GM18511 (cell line): ENCODE measurements at regions not wholly inside any gene's neighbourhood (a gene's known extent, or its start where the extent isn't known, plus 50 kb on each side); places are given as distances from the start of the nearest gene placed in this dataset.
"Not testable (repeated sequence)": the region's sequence is repeated elsewhere in the genome, so short reads cannot be mapped to it uniquely, and the experiment has no call there.

ENCODE experiments used
- ATAC-seq: cut with Tn5 transposase; IDR thresholded peaks from one replicate; pipeline ENCODE4 v1.9.1; 2021; ENCODE audit warnings: mild to moderate bottlenecking, moderate library complexity; ENCODE audit not compliant: unreplicated experiment

DNA sequence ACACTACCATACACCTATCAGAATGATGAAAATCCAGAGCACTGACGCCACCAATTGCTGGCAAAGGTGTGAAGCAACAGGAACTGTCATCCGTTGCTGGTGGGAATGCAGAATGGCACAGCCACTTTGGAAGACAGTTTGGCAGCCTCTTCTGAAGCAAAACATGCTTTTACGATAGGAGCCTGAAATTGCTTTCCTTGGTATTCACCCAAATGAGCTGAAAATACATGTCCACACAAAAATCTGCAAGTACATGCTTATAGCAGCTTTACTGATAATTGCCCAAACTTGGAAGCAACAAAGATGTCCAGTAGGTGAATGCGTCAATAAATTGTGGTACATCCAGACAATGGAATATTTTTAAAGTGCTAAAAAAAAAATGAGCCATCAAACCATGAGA is 322.8 kb upstream of the FAT1 start:
- no peak for ATAC-seq

DNA sequence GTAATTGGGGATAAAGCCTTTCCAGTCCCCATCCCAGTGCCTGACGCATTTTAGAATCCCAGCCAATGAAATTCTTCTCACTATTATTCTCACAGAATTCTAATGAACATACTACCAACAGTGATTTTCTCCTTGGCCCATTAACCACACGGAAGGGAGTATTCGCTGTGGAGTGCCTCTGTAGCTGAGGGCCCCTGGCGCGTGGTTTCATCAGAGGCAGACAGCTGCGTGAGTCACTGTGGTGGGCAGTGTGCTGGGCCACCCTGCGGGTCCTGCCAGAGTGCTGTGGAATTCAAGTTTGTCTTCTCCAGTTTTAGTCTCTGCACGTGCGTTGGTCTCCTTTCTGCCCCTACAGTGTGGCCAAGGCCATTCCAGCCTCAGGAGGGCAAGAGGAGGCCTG is 335.4 kb upstream of the FAT1 start:
- no peak for ATAC-seq

DNA sequence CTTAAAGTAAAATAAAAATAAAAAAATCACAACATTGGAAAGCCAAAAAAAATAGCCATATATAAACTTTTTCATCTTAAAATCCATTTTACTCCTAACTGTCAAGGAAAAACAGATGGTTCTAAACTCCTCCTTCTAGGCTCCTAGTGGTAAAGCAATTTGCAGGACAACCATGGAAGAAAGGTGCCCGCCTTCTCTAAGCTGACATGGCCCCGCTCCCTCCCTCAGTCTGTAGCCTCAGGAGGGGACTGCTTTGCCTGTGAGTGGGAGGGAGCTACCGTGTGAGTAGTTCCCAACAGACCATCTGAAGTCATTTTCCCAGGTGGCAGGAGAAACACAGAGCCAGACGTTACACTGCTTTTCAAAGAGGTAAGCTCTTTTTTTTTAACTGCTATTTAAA is 336.2 kb upstream of the FAT1 start:
- ATAC-seq = no peak

DNA sequence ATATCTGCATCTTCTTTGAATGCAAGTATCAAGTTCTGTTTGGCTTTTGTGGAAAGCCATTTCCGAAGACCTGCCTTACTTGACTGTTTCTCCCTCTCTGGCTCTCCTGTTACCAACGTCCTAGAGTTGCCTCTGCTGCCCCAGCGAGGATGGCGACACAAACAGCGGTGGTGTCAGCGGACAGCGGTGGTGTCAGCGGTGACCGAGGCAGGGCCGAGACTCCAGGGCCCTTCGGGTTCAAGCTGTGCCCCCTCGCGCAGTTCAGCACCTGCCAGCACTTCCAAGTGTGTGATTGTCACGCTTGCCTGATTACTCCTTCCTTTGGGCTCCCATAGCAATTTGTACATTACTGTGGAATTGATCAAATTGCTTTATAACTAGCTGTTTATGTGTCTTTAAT is 336.9 kb upstream of the FAT1 start:
- ATAC-seq = no peak

DNA sequence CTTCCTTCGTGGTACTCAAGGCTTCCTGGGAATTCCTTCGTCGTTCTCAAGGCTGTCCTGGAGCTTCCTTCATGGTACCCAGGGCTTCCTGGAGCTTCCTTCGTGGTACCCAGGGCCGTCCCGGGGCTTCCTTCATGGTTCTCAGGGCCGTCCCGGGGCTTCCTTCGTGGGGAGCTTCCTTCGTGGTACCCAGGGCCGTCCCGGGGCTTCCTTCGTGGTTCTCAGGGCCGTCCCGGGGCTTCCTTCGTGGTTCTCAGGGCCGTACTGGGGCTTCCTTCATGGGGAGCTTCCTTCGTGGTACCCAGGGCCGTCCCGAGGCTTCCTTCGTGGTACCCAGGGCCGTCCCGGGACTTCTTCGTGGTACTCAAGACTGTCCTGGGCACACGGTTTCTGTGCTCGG is 339.6 kb upstream of the FAT1 start:
- ATAC-seq = no peak

DNA sequence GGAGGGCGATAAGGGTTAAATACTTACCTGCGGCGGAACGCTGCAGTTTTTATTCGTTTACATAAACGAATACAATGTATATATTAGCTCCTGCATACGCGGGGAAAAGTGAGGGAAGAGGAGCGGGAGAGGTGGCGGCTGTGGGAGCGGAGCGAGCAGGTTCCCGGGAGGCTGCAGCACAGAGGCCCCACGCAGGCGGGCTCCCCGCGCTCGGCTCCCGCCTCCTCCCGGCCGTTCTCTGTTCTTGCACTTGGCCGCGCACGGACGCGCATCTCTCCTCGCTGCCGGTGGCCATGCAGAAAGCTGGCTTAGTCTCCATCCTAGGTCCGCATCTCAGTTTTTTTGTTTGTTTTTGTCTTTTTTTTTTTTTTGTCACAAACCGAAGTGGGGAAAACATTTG is 340.4 kb upstream of the FAT1 start:
- ATAC-seq = no peak

DNA sequence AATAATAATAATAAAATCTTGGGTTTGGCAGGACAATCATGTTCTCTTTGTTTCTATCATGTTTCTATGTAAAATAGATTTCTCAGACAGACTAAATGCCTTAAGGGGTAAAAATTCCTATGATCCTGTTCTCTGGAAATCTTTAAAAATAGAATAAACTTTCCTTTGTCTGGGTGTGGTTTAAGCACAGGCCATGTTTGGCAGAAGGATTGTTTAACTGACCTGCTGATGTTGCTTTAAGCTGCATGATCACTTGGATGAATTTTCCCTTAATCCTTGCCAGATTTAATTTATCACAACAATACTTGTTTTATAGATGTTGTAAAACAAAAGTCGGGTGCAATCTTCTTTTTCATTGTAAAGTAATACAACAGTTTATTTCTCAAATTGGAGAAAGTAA is 341.7 kb upstream of the FAT1 start:
- ATAC-seq = no peak

DNA sequence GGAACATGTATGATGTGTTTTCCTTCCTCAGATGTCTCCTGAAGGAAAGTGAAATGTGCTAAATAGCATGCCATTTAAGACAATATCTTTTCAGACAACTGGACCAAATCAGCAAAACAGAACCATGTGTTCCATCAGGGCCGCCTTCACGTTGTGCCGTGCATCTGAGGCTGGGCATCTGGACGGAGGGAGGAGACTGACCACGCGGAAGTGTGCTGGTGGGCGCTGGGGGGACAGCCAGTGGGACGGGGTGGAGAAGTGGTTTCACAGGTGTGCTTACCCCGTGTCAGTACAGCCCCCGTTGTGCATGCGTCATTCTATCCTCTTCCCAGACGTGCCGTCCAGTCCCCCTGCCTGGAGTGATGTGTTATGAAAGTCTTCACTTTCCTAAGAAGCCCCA is 342.1 kb upstream of the FAT1 start:
- no peak for ATAC-seq

DNA sequence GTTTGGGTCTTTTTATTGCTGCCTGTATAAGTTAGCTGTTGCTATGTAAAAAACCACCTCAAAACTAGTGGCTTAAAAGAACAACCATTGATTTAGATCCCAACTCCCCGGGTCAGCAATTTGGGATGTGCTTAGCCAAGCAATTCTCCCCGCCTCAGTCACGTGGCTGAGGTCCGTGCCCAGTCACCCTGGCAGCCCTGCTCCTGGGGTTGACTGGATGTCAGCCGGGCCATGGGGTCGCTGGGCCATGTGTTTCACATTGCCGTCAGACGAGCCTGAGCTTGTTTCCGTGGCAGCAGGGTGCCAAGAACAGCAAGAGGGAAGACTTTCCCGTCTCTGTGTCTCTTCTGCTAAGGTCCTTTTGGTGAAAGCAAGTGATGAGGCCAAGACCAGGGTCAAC is 345.7 kb upstream of the FAT1 start:
- no peak for ATAC-seq

DNA sequence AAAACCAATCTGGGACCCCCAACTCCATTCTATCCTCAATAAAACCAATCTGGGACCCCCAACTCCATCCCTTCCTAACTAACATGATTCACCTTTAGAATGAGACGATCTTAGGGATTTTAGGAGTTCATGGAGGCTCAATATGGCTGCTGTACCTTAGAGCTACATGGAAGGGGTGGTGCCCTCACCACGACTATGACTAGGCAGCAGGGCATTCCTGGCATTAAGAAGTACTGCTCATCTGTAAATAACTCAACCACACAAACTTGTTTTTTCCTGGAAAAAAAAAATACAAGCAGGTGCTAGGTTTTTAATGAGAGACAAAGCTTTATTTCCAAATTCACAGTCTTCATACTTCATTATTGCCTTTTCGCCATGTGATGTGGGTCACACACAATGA is 346.5 kb upstream of the FAT1 start:
- no peak for ATAC-seq

DNA sequence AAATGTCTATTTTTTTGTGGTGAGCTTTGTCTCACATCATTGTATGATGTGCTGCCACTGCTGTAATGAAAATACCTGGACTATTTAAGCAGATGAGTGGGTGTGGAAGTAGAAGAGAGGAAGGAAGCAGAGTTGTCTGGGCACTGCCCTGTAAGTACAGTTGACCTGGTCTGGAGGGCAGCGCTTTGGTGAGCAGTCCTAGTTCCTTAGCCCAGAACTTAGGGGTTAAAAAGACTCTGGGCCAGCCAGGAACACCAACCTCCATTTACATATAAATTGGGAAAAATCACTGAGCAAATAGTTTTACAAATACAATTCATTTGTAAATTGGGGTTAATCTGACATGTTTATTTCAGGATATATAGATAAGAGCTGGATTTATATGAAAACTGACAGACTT is 347.1 kb upstream of the FAT1 start:
- ATAC-seq = no peak

DNA sequence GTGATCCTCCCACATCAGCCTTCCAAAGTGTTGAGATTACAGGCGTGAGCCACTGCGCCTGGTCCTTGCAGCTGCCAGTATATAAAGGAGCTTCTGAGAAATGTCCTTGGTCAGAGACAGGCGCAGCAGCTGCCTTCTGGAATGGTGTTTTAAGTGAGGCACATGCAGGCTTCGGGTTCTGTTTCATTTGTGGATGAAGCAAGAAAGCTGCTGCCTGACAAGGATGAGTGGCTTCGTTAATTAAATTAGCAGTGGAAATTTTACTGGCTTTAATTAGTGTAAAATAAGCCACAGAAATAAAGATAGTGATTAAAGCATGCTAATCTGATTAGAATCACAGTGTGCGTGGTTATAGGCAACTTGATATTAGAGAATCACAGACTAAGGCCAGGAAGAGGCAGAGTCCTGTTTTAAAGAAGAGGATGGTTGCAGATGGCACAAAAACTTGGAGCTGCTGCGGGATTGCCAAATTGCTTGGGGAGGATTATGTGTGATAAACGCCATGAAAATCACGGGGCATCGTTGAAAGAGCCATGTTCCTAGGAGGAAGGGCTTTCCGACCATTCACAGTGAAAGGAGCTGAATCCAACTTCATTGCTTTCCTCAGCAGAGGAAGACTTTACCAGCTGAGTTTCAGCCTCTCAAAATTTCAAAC is 348.4 kb upstream of the FAT1 start:
- no peak for ATAC-seq

DNA sequence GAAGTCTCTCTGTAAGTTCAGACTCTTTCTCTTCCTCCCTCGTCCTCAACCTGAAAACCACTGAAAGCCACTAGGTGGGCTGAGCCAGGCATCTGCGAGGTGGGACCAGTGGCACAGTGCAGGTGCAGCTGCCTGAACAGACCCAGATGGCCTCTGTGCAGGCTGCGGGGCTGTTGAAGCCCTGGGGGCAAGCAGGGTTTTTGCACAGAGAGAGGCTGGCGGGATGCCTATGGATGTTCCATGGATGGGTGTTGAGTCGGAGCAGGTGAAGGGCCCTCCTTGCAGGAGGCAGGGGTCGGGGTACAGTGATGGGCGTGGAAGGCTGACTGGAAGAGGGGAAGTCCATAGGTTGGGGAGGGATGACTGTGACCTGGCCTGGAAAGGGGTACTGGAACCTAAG is 350.2 kb upstream of the FAT1 start:
- no peak for ATAC-seq

DNA sequence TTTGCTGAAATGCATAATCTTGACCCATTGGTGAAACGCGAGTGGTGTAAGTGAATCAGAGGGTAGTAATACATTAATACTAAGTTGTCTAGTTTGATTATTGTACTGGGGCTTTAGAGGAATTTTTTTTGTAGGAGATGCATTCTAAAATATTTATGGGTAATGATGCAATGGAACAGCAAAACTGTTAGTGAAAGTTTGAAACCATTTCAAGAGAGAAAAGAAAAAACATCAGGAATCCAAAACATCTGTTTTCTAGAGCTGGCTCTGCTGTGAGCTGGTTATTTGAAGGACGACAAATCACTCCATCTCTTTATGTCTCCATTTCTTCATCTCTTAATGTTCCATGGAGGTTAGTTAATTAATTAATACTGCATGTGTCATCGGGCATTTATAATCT is 351.9 kb upstream of the FAT1 start:
- ATAC-seq = no peak

DNA sequence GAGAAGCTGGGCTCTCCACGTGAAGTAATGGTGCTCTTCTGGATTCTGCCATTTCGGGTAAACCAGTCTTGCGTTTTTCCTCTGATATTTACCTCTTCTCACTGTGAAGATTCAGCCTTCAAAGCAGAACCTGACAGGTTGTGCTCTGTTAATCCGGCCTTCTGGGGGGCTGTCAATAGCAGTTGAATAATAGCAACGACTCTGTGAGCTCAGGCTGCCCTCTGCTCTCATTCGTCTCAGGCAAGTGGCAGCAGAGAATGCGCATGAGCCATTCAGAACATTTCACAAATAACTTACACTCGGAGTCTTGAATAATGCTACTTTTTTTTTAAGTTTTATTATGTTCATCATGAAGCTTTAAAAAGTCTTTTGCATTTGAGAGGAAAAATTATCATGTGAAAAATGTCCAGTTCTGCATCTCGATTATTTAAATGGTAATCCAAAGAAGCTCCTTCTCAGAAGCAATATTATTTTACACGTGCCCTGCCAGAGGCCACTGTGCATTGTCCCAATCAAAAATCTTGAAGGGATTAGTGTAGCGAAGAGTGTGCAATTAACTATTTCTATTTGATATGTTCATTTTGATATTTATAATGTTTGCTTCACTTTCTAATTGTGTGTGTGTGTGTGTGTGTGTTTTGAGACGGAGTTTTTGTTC is 354.2 kb upstream of the FAT1 start:
- no peak for ATAC-seq

DNA sequence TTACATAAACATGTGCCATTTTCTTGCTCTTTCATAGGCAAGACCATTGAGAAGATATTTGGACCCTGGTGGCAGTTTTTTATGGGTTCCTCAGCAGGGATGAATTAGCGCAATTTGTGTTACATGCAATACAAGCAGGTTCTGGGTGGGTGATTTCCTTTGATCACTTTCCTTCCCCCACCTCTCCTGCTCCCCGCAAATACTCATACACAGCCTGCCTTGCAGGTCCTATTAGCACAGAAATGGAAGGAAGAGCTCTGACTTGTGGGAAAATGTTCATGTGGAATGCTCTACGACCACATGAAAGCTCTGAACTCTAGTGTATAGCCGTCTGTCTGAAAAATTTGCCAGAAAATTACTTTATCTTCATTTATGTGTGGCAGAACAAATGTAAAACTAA is 361.0 kb upstream of the FAT1 start:
- ATAC-seq = no peak

DNA sequence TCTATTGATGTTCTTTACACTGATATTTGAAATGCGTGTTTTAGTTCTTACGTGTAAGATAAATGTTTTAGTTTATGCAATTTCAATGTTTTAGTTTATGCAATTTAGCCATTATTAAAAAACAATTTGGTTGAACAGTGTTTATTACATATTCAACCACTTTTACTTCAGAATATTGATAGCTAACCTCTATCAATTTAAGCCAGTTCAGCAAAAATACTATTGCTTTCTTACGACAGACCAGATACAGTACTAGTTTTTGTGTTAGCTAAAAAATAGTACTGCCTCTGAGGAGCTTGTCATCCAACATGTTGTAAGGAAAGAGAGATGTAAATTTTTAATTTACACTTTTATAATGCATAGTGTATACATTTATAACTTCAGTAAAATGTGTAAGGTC is 361.7 kb upstream of the FAT1 start:
- no peak for ATAC-seq

DNA sequence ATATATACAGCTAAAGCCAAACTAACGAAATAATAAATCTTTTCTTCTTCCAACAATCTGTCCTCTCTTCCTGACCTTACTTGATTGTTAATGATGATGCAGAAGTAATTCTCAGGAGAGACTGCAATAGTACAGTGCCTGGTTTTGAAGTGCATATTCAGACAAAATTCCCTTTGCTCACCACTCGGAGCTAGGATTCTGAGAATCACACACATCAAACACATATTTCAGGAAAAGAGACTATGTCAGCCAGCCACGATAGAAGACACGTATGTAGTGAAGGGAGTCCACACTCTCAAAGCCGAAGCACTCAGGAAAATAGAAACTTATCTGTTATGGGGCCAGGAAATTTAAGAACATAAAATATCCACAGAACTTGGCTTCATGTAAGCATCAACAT is 362.5 kb upstream of the FAT1 start:
- ATAC-seq = no peak

DNA sequence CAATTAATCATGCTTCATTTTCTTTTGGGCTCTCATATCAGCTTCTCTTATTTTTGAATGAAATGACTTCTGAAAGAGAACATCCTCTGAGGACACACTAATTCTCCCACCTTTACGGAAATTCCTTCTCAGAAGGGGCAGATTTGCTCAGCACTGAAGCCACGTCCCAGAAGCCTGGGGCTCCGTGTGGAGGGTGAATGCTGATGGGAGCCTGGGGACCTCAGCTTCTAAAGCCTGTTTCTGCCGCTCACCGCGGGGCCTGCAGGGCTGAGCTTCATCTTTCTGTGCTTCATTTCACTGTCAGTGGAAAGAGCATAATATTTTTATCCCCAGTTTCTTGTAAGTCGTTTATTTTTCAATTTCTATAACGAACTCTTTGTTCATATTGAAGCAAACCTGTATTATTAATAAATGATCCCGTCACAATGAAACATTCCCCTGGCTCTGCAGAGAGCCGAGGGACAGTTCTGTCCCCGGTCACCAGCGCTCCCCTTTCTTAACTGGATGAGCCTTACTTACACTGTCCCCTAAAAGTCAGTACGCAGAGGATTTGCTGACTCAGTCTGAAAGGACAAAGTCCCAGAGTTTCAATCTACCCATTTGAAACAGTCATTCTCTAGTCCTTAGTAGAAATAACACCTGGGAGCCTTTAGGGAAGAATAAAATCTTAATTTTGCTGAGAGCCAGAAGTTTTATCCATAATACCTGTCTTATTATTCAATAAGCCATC is 364.6 kb upstream of the FAT1 start:
- ATAC-seq = no peak

DNA sequence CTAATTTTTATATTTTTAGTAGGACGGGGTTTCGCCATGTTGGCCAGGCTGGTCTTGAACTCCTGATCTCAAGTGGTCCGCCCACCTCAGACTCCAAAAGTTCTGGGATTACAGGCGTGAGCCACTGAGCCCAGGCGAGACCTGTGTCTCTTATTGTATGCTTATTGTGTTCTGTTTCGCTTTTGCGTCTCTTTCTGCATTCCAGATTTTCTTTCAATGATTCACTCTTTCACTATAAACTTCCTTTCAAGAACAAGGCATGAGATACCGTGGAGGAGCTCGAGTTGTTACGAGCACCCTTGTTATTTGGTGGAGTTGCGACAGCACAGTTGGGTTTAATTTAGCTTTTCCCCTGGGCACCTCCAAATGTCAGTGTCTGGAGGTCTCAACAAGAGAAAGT is 366.7 kb upstream of the FAT1 start:
- ATAC-seq = no peak

DNA sequence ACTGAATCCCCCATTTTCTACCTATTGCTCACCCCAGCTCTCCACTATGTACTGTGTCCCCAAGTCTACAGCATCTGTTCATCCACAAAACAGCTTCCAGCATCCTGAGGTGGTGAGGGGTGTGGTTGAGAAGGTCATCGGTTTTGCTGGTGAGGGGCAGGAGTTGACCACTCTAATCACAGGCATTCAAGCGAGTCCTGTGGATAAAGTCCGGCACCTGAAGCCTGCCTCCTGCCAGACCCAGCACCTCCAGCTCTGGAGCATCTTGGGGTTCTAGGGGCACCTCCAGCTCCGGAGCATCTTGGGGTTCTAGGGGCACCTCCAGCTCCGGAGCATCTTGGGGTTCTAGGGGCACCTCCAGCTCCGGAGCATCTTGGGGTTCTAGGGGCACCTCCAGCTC is 367.2 kb upstream of the FAT1 start:
- ATAC-seq = not testable (repeated sequence)

DNA sequence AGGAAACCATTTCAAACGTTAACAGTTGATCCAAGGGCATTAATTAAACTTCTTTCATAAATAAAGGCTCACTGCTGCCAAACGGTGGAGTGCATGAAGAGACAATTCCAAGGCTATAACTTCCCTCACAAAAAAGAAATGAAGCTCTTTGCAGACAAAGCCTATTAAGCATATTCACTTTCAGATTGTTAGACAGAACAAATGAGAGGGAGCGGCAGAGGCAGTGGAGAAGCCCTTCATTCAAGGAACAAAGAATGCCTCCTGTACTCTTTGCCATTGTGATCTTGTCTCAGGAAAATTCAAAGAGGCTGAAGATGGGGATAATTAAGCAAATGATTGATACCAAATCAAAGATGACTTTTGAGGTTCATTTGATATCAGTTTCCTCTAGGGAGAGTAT is 370.5 kb upstream of the FAT1 start:
- no peak for ATAC-seq

DNA sequence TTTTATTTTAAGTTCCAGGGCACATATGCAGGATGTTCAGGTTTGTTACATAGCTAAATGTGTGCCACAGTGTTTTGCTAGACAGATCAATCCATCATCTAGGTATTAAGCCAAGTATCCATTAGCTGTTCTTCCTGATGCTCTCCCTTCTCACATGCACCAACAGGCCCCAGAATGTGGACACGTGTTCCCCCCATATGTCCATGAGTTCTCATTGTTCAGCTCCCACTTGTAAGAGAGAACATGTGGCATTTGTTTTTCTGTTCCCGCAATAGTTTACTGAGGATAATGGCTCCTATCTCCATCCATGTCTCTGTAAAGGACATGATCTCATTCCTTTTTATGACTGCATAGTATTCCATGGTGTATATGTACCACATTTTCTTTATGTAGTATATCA is 374.8 kb upstream of the FAT1 start:
- ATAC-seq = no peak
